NCI-H1417 (cell line): ENCODE measurements at regions not wholly inside any gene's neighbourhood (a gene's known extent, or its start where the extent isn't known, plus 50 kb on each side); places are given as distances from the start of the nearest gene placed in this dataset.
"Not testable (repeated sequence)": the region's sequence is repeated elsewhere in the genome, so short reads cannot be mapped to it uniquely, and the experiment has no call there.

Experiments
- DNase-seq, 3 experiments: peaks; one replicate each; lab custom pipeline; 2025; lab: John Stamatoyannopoulos, UW

GRCh38 chr14:48417715-48418500 lies 742.5 kb upstream of the MDGA2 start:
- no peak for DNase-seq

GRCh38 chr14:48401321-48401720 lies 725.9 kb upstream of the MDGA2 start:
- no peak for DNase-seq

GRCh38 chr14:48398675-48399282 lies 723.4 kb upstream of the MDGA2 start:
- DNase-seq, result peak; percentile 24 to 69 (median 34)

GRCh38 chr14:48391661-48392060 lies 716.3 kb upstream of the MDGA2 start:
- no peak for DNase-seq

GRCh38 chr14:48390346-48390745 lies 714.9 kb upstream of the MDGA2 start:
- no peak for DNase-seq

- DNase-seq, result no peak
These were observed 709.4 kb upstream of the MDGA2 start for GRCh38 chr14:48384821-48385220.

GRCh38 chr14:48382961-48383360 lies 707.6 kb upstream of the MDGA2 start:
- DNase-seq, result no peak

- DNase-seq, result no peak
These were observed 703.1 kb upstream of the MDGA2 start for GRCh38 chr14:48378541-48378940.

GRCh38 chr14:48373981-48374380 lies 698.6 kb upstream of the MDGA2 start:
- no peak for DNase-seq

- DNase-seq, result no peak
These were observed 675.6 kb upstream of the MDGA2 start for GRCh38 chr14:48350971-48351370.

- DNase-seq, result no peak
These were observed 674.3 kb upstream of the MDGA2 start for GRCh38 chr14:48349689-48350088.

- DNase-seq, result no peak
These were observed 665.7 kb upstream of the MDGA2 start for GRCh38 chr14:48341069-48341468.

- no peak for DNase-seq
These were observed 658.0 kb upstream of the MDGA2 start for GRCh38 chr14:48333221-48333920.

GRCh38 chr14:48331421-48331820 lies 656.0 kb upstream of the MDGA2 start:
- no peak for DNase-seq

- no peak for DNase-seq
These were observed 650.1 kb upstream of the MDGA2 start for GRCh38 chr14:48325486-48325885.

GRCh38 chr14:48323665-48324064 lies 648.3 kb upstream of the MDGA2 start:
- no peak for DNase-seq

GRCh38 chr14:48319823-48320222 lies 644.4 kb upstream of the MDGA2 start:
- no peak for DNase-seq

- no peak for DNase-seq
These were observed 629.3 kb upstream of the MDGA2 start for GRCh38 chr14:48304729-48305128.

GRCh38 chr14:48289701-48290100 lies 614.3 kb upstream of the MDGA2 start:
- DNase-seq, result no peak

- DNase-seq, result not testable (repeated sequence)
These were observed 609.8 kb upstream of the MDGA2 start for GRCh38 chr14:48285217-48285616.

GRCh38 chr14:48275301-48275700 lies 599.9 kb upstream of the MDGA2 start:
- DNase-seq, result no peak

- DNase-seq, result no peak
These were observed 599.4 kb upstream of the MDGA2 start for GRCh38 chr14:48274826-48275225.

- not testable (repeated sequence) for DNase-seq
These were observed 592.5 kb upstream of the MDGA2 start for GRCh38 chr14:48267926-48268325.
